GM12872 (cell line): ENCODE measurements at regions not wholly inside any gene's neighbourhood (a gene's known extent, or its start where the extent isn't known, plus 50 kb on each side); places are given as distances from the start of the nearest gene placed in this dataset.

Experiments
- CTCF ChIP-seq: IDR thresholded peaks from 3 replicates; pipeline ENCODE4 v1.5.1; 2011; ENCODE audit warnings: low read depth, mild to moderate bottlenecking, low read length, moderate library complexity; ENCODE audit not compliant: insufficient read depth

DNA sequence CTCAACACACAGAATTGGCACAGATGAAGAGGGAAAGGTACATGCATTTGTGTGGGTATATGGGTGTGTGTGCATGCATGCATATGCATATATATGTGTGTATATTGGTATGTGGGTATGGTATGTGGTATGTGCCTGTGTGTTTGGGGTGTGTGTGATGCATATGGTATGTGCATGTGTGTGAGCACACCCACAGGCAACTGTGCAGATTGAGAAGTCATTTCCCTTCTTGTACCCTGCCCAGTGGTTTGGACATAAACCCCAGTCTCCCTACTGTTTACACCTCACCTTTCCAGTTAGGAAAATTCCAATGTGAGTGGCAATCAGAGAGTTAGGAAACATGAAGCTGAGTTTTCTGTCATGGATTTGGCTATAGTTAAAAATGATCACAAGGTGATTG lies 178.0 kb downstream of the NXNL2 start:
- no peak for TF ChIP-seq CTCF

GRCh38 chr9:88716596-88717290 lies 181.8 kb downstream of the NXNL2 start:
- TF ChIP-seq CTCF = no peak

DNA sequence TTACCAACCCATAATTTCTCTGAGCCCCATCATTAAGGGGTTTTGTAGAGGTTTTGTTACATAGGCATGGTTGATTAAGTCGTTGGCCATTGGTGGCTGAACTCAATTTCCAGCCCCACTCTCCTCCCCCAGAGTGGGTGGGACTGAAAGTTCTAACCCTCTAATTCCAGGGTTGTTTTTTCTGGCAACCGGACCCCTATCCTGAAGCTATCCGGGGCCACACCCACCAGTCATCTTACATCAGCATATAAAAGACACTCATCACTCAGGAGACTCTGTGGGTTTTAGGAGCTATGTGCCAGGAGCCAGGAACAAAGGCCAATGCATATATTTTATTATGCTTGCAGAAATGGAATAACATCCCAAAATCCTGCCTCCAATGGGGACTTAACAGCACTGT lies 186.0 kb downstream of the NXNL2 start:
- no peak for TF ChIP-seq CTCF

DNA sequence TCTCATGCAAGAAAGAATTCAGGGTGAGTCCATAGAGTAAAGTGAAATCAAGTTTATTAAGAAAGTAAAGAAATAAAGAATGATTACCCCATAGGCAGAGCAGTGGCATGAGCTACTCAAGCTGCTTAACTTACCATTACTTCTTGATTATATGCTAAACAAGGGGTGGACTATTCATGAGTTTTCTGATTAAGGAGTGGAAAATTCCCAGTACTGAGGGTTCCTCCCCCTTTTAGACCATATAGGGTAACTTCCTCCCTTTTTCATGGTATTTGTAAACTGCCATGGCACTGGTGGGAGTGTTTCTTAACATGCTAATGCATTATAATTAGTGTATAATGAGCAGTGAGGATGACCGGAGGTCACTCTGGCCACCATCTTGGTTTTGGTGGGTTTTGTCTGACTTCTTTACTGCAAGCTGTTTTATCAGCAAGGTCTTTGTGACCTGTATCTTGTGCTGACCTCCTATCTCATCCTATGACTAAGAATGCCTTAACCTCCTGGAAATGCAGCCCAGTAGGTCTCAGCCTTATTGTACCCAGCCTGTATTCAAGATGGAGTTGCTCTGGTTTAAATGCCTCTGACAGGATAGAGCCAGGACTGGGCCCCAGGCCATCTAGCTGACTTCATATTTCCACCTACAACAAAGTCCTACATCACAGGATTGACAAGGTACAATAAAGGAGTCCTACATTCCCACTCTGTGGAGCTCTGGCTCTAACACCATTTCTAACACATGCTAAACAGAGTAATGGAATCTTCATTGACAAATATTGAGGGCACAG lies 186.7 kb downstream of the NXNL2 start:
- TF ChIP-seq CTCF = no peak

GRCh38 chr9:88722753-88723152 lies 187.8 kb downstream of the NXNL2 start:
- 0 out of 3 replicates have a peak, but pooled peaks have one; percentile 32 for TF ChIP-seq CTCF

DNA sequence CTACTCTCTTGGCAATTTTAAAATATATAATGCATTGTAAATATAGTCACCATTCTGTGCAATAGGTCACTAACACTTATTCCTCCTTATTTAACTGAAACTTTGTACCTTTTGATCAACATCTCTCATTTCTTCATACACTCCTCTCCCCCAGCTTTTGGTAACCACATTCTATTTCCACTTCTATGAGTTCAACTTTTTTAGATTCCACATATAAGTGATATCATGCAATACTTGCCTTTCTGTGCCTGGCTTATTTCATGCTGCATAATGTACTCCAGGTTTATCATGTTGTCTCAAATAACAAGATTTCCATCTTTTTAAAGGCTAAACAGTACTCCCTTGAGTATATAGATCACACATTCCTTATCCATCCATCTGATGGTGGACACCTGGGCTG lies 188.8 kb downstream of the NXNL2 start:
- no peak for TF ChIP-seq CTCF

DNA sequence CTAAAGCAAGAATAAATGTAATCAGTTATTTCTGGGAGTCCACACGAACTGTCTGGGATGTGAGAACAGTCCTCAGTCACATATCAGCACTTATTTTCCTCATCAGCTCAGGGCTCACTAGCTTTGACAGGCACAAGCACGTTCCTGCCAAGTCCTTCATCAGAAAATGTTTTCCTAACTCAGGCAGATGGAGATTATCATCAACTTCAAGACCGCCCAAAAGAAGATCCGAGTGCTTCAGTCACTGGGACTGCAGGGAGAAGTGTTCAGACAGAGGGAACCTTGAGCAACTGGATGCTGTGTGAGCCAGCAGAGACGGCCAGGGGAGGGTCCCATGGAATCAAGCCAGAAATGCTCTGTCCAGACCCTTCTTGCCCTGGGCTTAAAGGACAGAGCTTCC lies 189.4 kb downstream of the NXNL2 start:
- TF ChIP-seq CTCF = no peak
